H1 (cell line): ENCODE measurements at regions not wholly inside any gene's neighbourhood (a gene's known extent, or its start where the extent isn't known, plus 50 kb on each side); places are given as distances from the start of the nearest gene placed in this dataset.

Source experiments
- CTCF ChIA-PET: fragments of 300-600 bp; sonication (Branson Sonifier 250); formaldehyde crosslinking; loops from one replicate; lab custom pipeline; 2021; ENCODE audit not compliant: partially characterized antibody; lab: Charles Lee
- POLR2A ChIA-PET: fragments of 300-600 bp; sonication (Branson Sonifier 250); formaldehyde crosslinking; loops from one replicate; lab custom pipeline; 2021; ENCODE audit warnings: inconsistent platforms; ENCODE audit not compliant: partially characterized antibody; lab: Charles Lee
- DNase-seq, 2 experiments: peaks; one replicate each; pipeline versions ENCODE4 v3.0.0 to v3.0.0-alpha.2; 2010 to 2022; ENCODE audit warnings: low spot score in 2 of 2, low read depth in 1 of 2, mixed read lengths in 1 of 2
- FAIRE-seq: peaks from 2 replicates; lab custom pipeline; 2011; peaks lifted over from hg19 to GRCh38; lab: Jason Lieb, UNC
- H2AFZ ChIP-seq: 2 replicates; pipeline ENCODE4 v1.8.1; 2012; ENCODE audit warnings: low read length, inconsistent platforms
- H2AK5ac ChIP-seq: 2 replicates; pipeline ENCODE4 v1.6.1; 2013; ENCODE audit warnings: low read depth, low read length
- H2BK120ac ChIP-seq: replicated peaks from 2 replicates; pipeline ENCODE3; 2013; ENCODE audit warnings: low read depth, low read length, inconsistent platforms
- H2BK12ac ChIP-seq: 2 replicates; pipeline ENCODE4 v1.6.1; 2013; ENCODE audit warnings: low read depth, low read length
- H2BK15ac ChIP-seq: 2 replicates; pipeline ENCODE4 v1.6.1; 2013; ENCODE audit warnings: low read length
- H2BK20ac ChIP-seq: 2 replicates; pipeline ENCODE4 v1.6.1; 2013; ENCODE audit warnings: low read length
- H2BK5ac ChIP-seq: 2 replicates; pipeline ENCODE4 v1.6.1; 2013; ENCODE audit warnings: low read depth, low read length
- H3K14ac ChIP-seq: 2 replicates; pipeline ENCODE4 v1.6.1; 2013; ENCODE audit warnings: inconsistent platforms; ENCODE audit not compliant: insufficient read length
- H3K18ac ChIP-seq: 2 replicates; pipeline ENCODE4 v1.6.1; 2013; ENCODE audit warnings: low read length; ENCODE audit errors: extremely low read depth
- H3K23ac ChIP-seq: 2 replicates; pipeline ENCODE4 v1.6.1; 2013; ENCODE audit warnings: inconsistent platforms; ENCODE audit not compliant: insufficient read length
- H3K23me2 ChIP-seq: 2 replicates; pipeline ENCODE4 v1.6.1; 2013; ENCODE audit warnings: low read depth, low read length
- H3K27ac ChIP-seq: 2 replicates; pipeline ENCODE4 v1.6.1; 2011; ENCODE audit warnings: low read depth, low read length, inconsistent platforms
- H3K27me3 ChIP-seq, 4 experiments: replicated peaks in 1 of 4; 1 replicate in 1 of 4; 2 replicates in 3 of 4; pipeline versions ENCODE4 v1.6.1 to v1.8.1; 2011 to 2013; ENCODE audit warnings: low read length in 3 of 4, mild to moderate bottlenecking in 3 of 4, inconsistent platforms in 2 of 4, mixed read lengths in 2 of 4, moderate library complexity in 1 of 4; ENCODE audit not compliant: control insufficient read depth in 3 of 4, insufficient read depth in 3 of 4; ENCODE audit errors: extremely low read depth in 1 of 4
- H3K36me3 ChIP-seq, 4 experiments: 2 replicates each; pipeline versions ENCODE4 v1.6.1 to v1.8.1; 2011 to 2013; ENCODE audit warnings: mild to moderate bottlenecking in 4 of 4, low read length in 3 of 4, moderate library complexity in 2 of 4, control low read depth in 1 of 4, inconsistent platforms in 1 of 4; ENCODE audit not compliant: insufficient read depth in 4 of 4, control insufficient read depth in 2 of 4
- H3K4ac ChIP-seq: replicated peaks from 2 replicates; pipeline ENCODE3; 2013; ENCODE audit warnings: low read length, low read depth, mixed read lengths, inconsistent platforms; ENCODE audit not compliant: insufficient read length
- H3K4me1 ChIP-seq, 4 experiments: replicated peaks in 1 of 4; 1 replicate in 1 of 4; 2 replicates in 3 of 4; pipeline versions ENCODE4 v1.6.1 to v1.8.1; 2011 to 2013; ENCODE audit warnings: low read length in 3 of 4, inconsistent platforms in 2 of 4, mixed read lengths in 1 of 4; ENCODE audit not compliant: insufficient read depth in 4 of 4, control insufficient read depth in 3 of 4
- H3K4me2 ChIP-seq, 2 experiments: 2 replicates each; pipeline versions ENCODE4 v1.6.1 to v1.8.1; 2011 to 2013; ENCODE audit warnings: low read depth in 2 of 2, low read length in 2 of 2, control low read depth in 1 of 2, inconsistent platforms in 1 of 2, mild to moderate bottlenecking in 1 of 2; ENCODE audit not compliant: insufficient read depth in 1 of 2
- H3K4me3 ChIP-seq, 4 experiments: fragments of 200-600, 300-600 bp in 1 of 4; sonication (generic), shearing (Covaris generic), sonication (Bioruptor Twin) in 1 of 4; 2 replicates each; pipeline versions ENCODE4 v1.5.1 to v1.8.1; 2011 to 2016; ENCODE audit warnings: low read length in 4 of 4, low read depth in 3 of 4, control low read depth in 2 of 4, inconsistent platforms in 2 of 4, mild to moderate bottlenecking in 2 of 4, mixed read lengths in 1 of 4, moderate library complexity in 1 of 4; ENCODE audit not compliant: insufficient read depth in 2 of 4; ENCODE audit errors: extremely low read depth in 1 of 4
- H3K56ac ChIP-seq: replicated peaks from 2 replicates; pipeline ENCODE3; 2013; ENCODE audit warnings: low read depth, mild to moderate bottlenecking, mixed read lengths, low read length, inconsistent platforms; ENCODE audit not compliant: insufficient read length
- H3K79me1 ChIP-seq: 2 replicates; pipeline ENCODE4 v1.6.1; 2013; ENCODE audit warnings: low read depth, low read length, control low read depth
- H3K79me2 ChIP-seq, 2 experiments: 2 replicates each; pipeline versions ENCODE4 v1.6.1 to v1.8.1; 2012 to 2013; ENCODE audit warnings: low read length in 2 of 2, mild to moderate bottlenecking in 2 of 2, inconsistent platforms in 1 of 2; ENCODE audit not compliant: insufficient read depth in 2 of 2, control insufficient read depth in 1 of 2
- H3K9ac ChIP-seq, 4 experiments: replicated peaks in 1 of 4; 1 replicate in 1 of 4; 2 replicates in 3 of 4; pipeline versions ENCODE4 v1.6.1 to v1.8.1; 2011 to 2013; ENCODE audit warnings: low read depth in 3 of 4, low read length in 3 of 4, control low read depth in 2 of 4, mild to moderate bottlenecking in 2 of 4, moderate library complexity in 2 of 4, inconsistent platforms in 1 of 4; ENCODE audit errors: extremely low read depth in 1 of 4
- H3K9me3 ChIP-seq, 2 experiments: 2 replicates each; pipeline versions ENCODE4 v1.6.1 to v1.8.1; 2012 to 2013; ENCODE audit warnings: mild to moderate bottlenecking in 2 of 2, moderate library complexity in 2 of 2, control low read depth in 1 of 2, inconsistent platforms in 1 of 2, low read depth in 1 of 2, low read length in 1 of 2, mixed read lengths in 1 of 2; ENCODE audit not compliant: insufficient read depth in 2 of 2
- H4K20me1 ChIP-seq, 2 experiments: replicated peaks in 1 of 2; 2 replicates each; pipeline versions ENCODE3 to v1.8.1; 2011 to 2013; ENCODE audit warnings: inconsistent platforms in 2 of 2, low read length in 2 of 2, mild to moderate bottlenecking in 1 of 2; ENCODE audit not compliant: insufficient read depth in 2 of 2, control insufficient read depth in 1 of 2
- H4K5ac ChIP-seq: 2 replicates; pipeline ENCODE4 v1.6.1; 2013; ENCODE audit warnings: low read length, low read depth, mixed read lengths, inconsistent platforms; ENCODE audit not compliant: insufficient read length
- H4K8ac ChIP-seq: 2 replicates; pipeline ENCODE4 v1.8.0; 2013; ENCODE audit warnings: mild to moderate bottlenecking, moderate library complexity, low read length, inconsistent platforms; ENCODE audit not compliant: insufficient read depth; ENCODE audit errors: extremely low read depth
- H4K91ac ChIP-seq: replicated peaks from 2 replicates; pipeline ENCODE3; 2013; ENCODE audit warnings: low read length, mixed read lengths, inconsistent platforms; ENCODE audit not compliant: insufficient read length
- CBX8 ChIP-seq: fragments of 300-800, 300-1000 bp; sonication (generic); IDR thresholded peaks from 2 replicates; pipeline ENCODE4 v1.7.1; 2016; ENCODE audit warnings: low read depth, low read length, borderline replicate concordance
- CEBPB ChIP-seq: IDR thresholded peaks from 2 replicates; pipeline ENCODE4 v1.6.1; 2012; ENCODE audit warnings: low read depth, low read length
- CHD2 ChIP-seq: IDR thresholded peaks from 2 replicates; pipeline ENCODE4 v1.6.1; 2012; ENCODE audit warnings: low read length, improper control_type of control experiment
- EGR1 ChIP-seq: IDR thresholded peaks from 2 replicates; pipeline ENCODE4 v1.6.1; 2011; ENCODE audit warnings: low read depth, low read length, borderline replicate concordance
- JUN ChIP-seq: IDR thresholded peaks from 2 replicates; pipeline ENCODE4 v1.6.1; 2011; ENCODE audit warnings: low read depth, mild to moderate bottlenecking, improper control_type of control experiment, low read length
- MAFK ChIP-seq: IDR thresholded peaks from 2 replicates; pipeline ENCODE4 v1.6.1; 2012; ENCODE audit warnings: low read depth, mild to moderate bottlenecking, improper control_type of control experiment, low read length
- RFX5 ChIP-seq: IDR thresholded peaks from 2 replicates; pipeline ENCODE4 v1.6.1; 2011; ENCODE audit warnings: low read depth, low read length, improper control_type of control experiment, borderline replicate concordance
- SIX5 ChIP-seq: IDR thresholded peaks from 2 replicates; pipeline ENCODE4 v1.6.1; 2011; ENCODE audit warnings: mild to moderate bottlenecking, low read depth, low read length
- SUZ12 ChIP-seq: fragments of 200-600 bp; sonication (generic); IDR thresholded peaks from 2 replicates; pipeline ENCODE4 v1.6.1; 2012; ENCODE audit warnings: mild to moderate bottlenecking, inconsistent platforms, low read length, moderate library complexity, mixed read lengths
- WGBS, 2 experiments: shearing (Covaris generic) in 1 of 2; methylation state at CpG; one replicate each; pipeline versions ENCODE4 v1.1.6 to v1.1.7; 2013 to 2015; ENCODE audit warnings: low lambda C conversion rate in 2 of 2, mixed read lengths in 2 of 2, inconsistent platforms in 1 of 2, low coverage in 1 of 2, missing lambda C conversion rate in 1 of 2; ENCODE audit not compliant: insufficient replicate concordance in 2 of 2, insufficient coverage in 1 of 2, insufficient read length in 1 of 2; ENCODE audit errors: extremely low coverage in 1 of 2, missing lambda C conversion rate in 1 of 2; 5-methylcytosine and 5-hydroxymethylcytosine counted together
- TF ChIP-seq, protein P1 (sequence below): IDR thresholded peaks from 2 replicates; pipeline ENCODE4 v1.6.1; 2011; ENCODE audit warnings: low read depth, mild to moderate bottlenecking, low read length; ENCODE audit not compliant: insufficient read depth

- Histone ChIP-seq H3K79me2 (no peaks in the 10 kb centered on the region), H2BK20ac (no peak overlapping the region), H3K79me1 (no peaks in the 10 kb centered on the region), H4K20me1 (no peaks in the 10 kb centered on the region), H2BK5ac (no peak overlapping the region), H3K36me3 (no peaks in the 10 kb centered on the region; a peak in 1 of 8 replicates), H2BK120ac (no peak overlapping the region), H3K56ac (no peak overlapping the region), H3K27ac (no peak overlapping the region), H3K23me2 (no peaks in the 10 kb centered on the region), H2BK12ac (no peak overlapping the region), H3K18ac (no peak overlapping the region), H4K5ac (no peak overlapping the region), H3K23ac (no peak overlapping the region), H3K4me3 (no peak overlapping the region), H2BK15ac (no peak overlapping the region), H3K4me1 (no peaks in the 10 kb centered on the region), H3K9me3 (peaks cover 2 to 3% of the 10 kb centered on the region in 2 experiments; a peak in 1 of 4 replicates), H3K9ac (no peak overlapping the region), H3K27me3 (no peaks in the 10 kb centered on the region), H3K14ac (no peak overlapping the region), H4K8ac (no peak overlapping the region), H2AK5ac (no peak overlapping the region), H4K91ac (no peak overlapping the region), H3K4me2 (no peak overlapping the region), H3K4ac (no peak overlapping the region), H2AFZ (no peak overlapping the region)
- no peak for DNase-seq
- FAIRE-seq, result no peak
- CTCF ChIA-PET, result interaction anchor here (0.7 kb wide), 1 partner anchor 255 kb away, joined by 3 read pairs; no protein-coding TSS in a partner anchor
- TF ChIP-seq, protein P1, sequence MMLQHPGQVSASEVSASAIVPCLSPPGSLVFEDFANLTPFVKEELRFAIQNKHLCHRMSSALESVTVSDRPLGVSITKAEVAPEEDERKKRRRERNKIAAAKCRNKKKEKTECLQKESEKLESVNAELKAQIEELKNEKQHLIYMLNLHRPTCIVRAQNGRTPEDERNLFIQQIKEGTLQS, result no peak
- TF ChIP-seq CHD2 (no peak), CEBPB (no peak), SUZ12 (no peak), RFX5 (no peak), EGR1 (no peak), SIX5 (no peak), MAFK (no peak), CBX8 (no peak), JUN (no peak)
- WGBS, 2 experiments, result 91% methylated on average over 3 of the region's 3 CpGs; no CpG with 5 or more reads in 1 of the 2 experiments
- POLR2A ChIA-PET, result no interaction called here
Observed at GRCh38 chr5:165576678-165577275, 2071.4 kb downstream of the MAT2B start.
